ENCODE measurements at regions not wholly inside any gene's neighbourhood (a gene's known extent, or its start where the extent isn't known, plus 50 kb on each side); places are given as distances from the start of the nearest gene placed in this dataset.

GRCh38 chrX:22360129-22360528, 87.4 kb downstream of the CBLL2 start:
- no peak for TF ChIP-seq CTCF (IDR thresholded peaks at IDR 0.05)
- no peak for TF ChIP-seq POLR2A (IDR thresholded peaks at IDR 0.05)
- no peak for TF ChIP-seq EP300 (IDR thresholded peaks at IDR 0.05)

Measured in tibial nerve (tissue), 4 donors.